ENCODE measurements at regions not wholly inside any gene's neighbourhood (a gene's known extent, or its start where the extent isn't known, plus 50 kb on each side); places are given as distances from the start of the nearest gene placed in this dataset.

DNA sequence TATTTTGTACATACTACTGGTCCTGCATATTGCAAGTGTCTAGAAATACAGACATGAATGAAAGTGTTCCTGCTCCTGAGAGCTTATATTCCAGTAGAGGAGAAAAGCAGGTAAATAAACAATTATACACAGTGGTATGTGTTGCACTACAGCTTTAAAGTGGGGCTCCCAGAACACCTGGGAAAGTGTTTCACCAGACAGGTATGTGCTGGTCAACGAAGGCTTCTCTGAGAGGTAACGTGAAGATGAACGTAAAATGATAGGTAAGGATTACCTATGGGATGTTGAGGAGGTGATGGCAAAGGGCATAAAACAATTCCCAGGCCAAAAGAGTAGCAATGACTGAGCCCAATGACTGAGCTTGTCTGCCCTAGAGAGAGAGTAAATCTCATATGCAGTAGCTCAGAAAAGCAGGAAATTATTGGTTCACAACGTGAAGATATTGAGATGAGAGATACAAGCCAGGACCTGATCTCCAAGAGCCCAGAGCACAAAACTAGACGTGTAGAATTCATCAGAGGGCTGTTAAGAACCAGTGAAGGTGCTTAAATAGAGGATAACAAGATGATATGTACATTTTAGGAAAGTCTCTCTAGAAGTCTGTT lies 459.1 kb upstream of the BCHE start (continued):
- TF ChIP-seq, protein P1, sequence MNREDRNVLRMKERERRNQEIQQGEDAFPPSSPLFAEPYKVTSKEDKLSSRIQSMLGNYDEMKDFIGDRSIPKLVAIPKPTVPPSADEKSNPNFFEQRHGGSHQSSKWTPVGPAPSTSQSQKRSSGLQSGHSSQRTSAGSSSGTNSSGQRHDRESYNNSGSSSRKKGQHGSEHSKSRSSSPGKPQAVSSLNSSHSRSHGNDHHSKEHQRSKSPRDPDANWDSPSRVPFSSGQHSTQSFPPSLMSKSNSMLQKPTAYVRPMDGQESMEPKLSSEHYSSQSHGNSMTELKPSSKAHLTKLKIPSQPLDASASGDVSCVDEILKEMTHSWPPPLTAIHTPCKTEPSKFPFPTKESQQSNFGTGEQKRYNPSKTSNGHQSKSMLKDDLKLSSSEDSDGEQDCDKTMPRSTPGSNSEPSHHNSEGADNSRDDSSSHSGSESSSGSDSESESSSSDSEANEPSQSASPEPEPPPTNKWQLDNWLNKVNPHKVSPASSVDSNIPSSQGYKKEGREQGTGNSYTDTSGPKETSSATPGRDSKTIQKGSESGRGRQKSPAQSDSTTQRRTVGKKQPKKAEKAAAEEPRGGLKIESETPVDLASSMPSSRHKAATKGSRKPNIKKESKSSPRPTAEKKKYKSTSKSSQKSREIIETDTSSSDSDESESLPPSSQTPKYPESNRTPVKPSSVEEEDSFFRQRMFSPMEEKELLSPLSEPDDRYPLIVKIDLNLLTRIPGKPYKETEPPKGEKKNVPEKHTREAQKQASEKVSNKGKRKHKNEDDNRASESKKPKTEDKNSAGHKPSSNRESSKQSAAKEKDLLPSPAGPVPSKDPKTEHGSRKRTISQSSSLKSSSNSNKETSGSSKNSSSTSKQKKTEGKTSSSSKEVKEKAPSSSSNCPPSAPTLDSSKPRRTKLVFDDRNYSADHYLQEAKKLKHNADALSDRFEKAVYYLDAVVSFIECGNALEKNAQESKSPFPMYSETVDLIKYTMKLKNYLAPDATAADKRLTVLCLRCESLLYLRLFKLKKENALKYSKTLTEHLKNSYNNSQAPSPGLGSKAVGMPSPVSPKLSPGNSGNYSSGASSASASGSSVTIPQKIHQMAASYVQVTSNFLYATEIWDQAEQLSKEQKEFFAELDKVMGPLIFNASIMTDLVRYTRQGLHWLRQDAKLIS (CRISPR knock-in tag; IDR thresholded peaks at IDR 0.05), result no peak
- TF ChIP-seq MBD2 (IDR thresholded peaks at IDR 0.05; ENCODE audit: borderline replicate concordance, low read depth) (no peak), ZKSCAN8 (CRISPR knock-in tag; IDR thresholded peaks at IDR 0.05) (no peak), MEF2A (IDR thresholded peaks at IDR 0.05; ENCODE audit: control insufficient read depth, low read depth, low read length) (no peak), SRF (CRISPR knock-in tag; IDR thresholded peaks at IDR 0.05) (no peak), ZZZ3 (IDR thresholded peaks at IDR 0.05) (no peak), YY1 (IDR thresholded peaks at IDR 0.05; ENCODE audit: borderline replicate concordance in 1 of 3, control insufficient read depth in 1 of 3, extremely low read depth in 1 of 3, insufficient read depth in 3 of 3, insufficient read length in 1 of 3, insufficient replicate concordance in 2 of 3, low read depth in 1 of 3, low read length in 2 of 3) (no peak), ILK (tag; IDR thresholded peaks at IDR 0.05; ENCODE audit: borderline replicate concordance, low read depth) (no peak), KDM1A (IDR thresholded peaks at IDR 0.05) (no peak), ZNF77 (CRISPR knock-in tag; IDR thresholded peaks at IDR 0.05) (no peak), TCF3 (CRISPR knock-in tag; IDR thresholded peaks at IDR 0.05) (no peak)
- TF ChIP-seq, protein P2, sequence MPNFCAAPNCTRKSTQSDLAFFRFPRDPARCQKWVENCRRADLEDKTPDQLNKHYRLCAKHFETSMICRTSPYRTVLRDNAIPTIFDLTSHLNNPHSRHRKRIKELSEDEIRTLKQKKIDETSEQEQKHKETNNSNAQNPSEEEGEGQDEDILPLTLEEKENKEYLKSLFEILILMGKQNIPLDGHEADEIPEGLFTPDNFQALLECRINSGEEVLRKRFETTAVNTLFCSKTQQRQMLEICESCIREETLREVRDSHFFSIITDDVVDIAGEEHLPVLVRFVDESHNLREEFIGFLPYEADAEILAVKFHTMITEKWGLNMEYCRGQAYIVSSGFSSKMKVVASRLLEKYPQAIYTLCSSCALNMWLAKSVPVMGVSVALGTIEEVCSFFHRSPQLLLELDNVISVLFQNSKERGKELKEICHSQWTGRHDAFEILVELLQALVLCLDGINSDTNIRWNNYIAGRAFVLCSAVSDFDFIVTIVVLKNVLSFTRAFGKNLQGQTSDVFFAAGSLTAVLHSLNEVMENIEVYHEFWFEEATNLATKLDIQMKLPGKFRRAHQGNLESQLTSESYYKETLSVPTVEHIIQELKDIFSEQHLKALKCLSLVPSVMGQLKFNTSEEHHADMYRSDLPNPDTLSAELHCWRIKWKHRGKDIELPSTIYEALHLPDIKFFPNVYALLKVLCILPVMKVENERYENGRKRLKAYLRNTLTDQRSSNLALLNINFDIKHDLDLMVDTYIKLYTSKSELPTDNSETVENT (CRISPR knock-in tag; IDR thresholded peaks at IDR 0.05), result no peak

Data from K562 (cell line).